ENCODE measurements at regions not wholly inside any gene's neighbourhood (a gene's known extent, or its start where the extent isn't known, plus 50 kb on each side); places are given as distances from the start of the nearest gene placed in this dataset.

GRCh38 chr12:61798778-61799177 is 461.4 kb upstream of the USP15 start:
- TF ChIP-seq CTCF (IDR thresholded peaks at IDR 0.05; ENCODE audit: low read depth, low read length, poor library complexity, severe bottlenecking) (no peak), EZH2phosphoT487 (IDR thresholded peaks at IDR 0.05; ENCODE audit: borderline replicate concordance, low read length) (no peak)

All from DOHH2 (cell line).